ENCODE measurements at regions not wholly inside any gene's neighbourhood (a gene's known extent, or its start where the extent isn't known, plus 50 kb on each side); places are given as distances from the start of the nearest gene placed in this dataset.

DNA sequence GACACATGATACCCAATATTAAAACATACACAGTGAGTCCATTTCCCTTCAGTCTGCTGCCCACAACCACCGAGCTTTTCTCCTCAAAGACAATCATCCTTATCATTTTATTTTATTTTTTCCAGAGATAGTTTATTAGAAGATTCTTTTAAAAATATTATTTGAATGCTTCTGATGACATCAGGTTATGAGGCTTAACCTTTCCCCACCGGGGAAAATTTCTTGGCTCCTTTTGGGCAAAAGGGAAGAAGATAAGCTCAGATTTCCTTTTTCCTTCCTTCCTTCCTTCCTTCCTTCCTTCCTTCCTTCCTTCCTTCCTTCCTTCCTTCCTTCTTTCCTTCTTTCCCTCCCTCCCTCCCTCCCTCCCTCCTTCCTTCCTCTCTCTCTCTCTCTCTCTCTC lies 149.5 kb upstream of the CITED2 start:
- Mint-ChIP-seq H3K27me3 (ENCODE audit: low read depth, unreplicated experiment) (no peaks in the 10 kb centered on the region), H3K9me3 (ENCODE audit: unreplicated experiment) (peaks cover 2% of the 10 kb centered on the region), H3K4me1 (ENCODE audit: low read depth, unreplicated experiment) (peaks cover 10% of the 10 kb centered on the region), H3K4me3 (ENCODE audit: unreplicated experiment) (no peak overlapping the region), H3K36me3 (ENCODE audit: low read depth, unreplicated experiment) (no peaks in the 10 kb centered on the region), H3K27ac (ENCODE audit: unreplicated experiment) (no peak overlapping the region)
- Histone ChIP-seq H3K4me1 (ENCODE audit: insufficient read depth, low read length) (no peaks in the 10 kb centered on the region), H3K9ac (ENCODE audit: low read length) (no peak overlapping the region), H3K4me3 (ENCODE audit: insufficient read depth, low read depth, low read length) (no peak overlapping the region), H3K4me2 (ENCODE audit: low read length) (no peak overlapping the region), H3K27ac (ENCODE audit: low read depth, low read length) (no peak overlapping the region), H3K9me3 (ENCODE audit: insufficient read depth, low read depth, low read length) (no peaks in the 10 kb centered on the region), H3K36me3 (ENCODE audit: insufficient read depth, low read length) (no peaks in the 10 kb centered on the region), H4K20me1 (ENCODE audit: insufficient read depth, low read length) (no peaks in the 10 kb centered on the region), H3K79me2 (ENCODE audit: insufficient read depth, low read length) (no peaks in the 10 kb centered on the region), H2AFZ (ENCODE audit: low read depth, low read length) (no peak overlapping the region), H3K27me3 (ENCODE audit: insufficient read depth, low read length) (no peaks in the 10 kb centered on the region)
- DNase-seq (ENCODE audit: low read depth) (no peak), FAIRE-seq (no peak)
- TF ChIP-seq EZH2 (IDR thresholded peaks at IDR 0.05; ENCODE audit: insufficient read depth, low read length) (no peak), CTCF (IDR thresholded peaks at IDR 0.05; ENCODE audit: insufficient read depth, low read depth, low read length) (no peak)

- Histone ChIP-seq H3K79me2 (ENCODE audit: insufficient read depth, low read length) (no peaks in the 10 kb centered on the region), H3K4me3 (ENCODE audit: insufficient read depth, low read depth, low read length) (no peak overlapping the region), H3K36me3 (ENCODE audit: insufficient read depth, low read length) (no peaks in the 10 kb centered on the region), H3K4me2 (ENCODE audit: low read length) (no peak overlapping the region), H3K27me3 (ENCODE audit: insufficient read depth, low read length) (no peaks in the 10 kb centered on the region), H4K20me1 (ENCODE audit: insufficient read depth, low read length) (no peaks in the 10 kb centered on the region), H2AFZ (ENCODE audit: low read depth, low read length) (no peak overlapping the region), H3K9ac (ENCODE audit: low read length) (no peak overlapping the region), H3K4me1 (ENCODE audit: insufficient read depth, low read length) (no peaks in the 10 kb centered on the region), H3K27ac (ENCODE audit: low read depth, low read length) (no peak overlapping the region), H3K9me3 (ENCODE audit: insufficient read depth, low read depth, low read length) (no peaks in the 10 kb centered on the region)
- no peak for FAIRE-seq
- Mint-ChIP-seq H3K4me1 (ENCODE audit: low read depth, unreplicated experiment) (peaks cover 10% of the 10 kb centered on the region), H3K9me3 (ENCODE audit: unreplicated experiment) (peaks cover 2% of the 10 kb centered on the region), H3K4me3 (ENCODE audit: unreplicated experiment) (no peak overlapping the region), H3K27me3 (ENCODE audit: low read depth, unreplicated experiment) (no peaks in the 10 kb centered on the region), H3K36me3 (ENCODE audit: low read depth, unreplicated experiment) (no peaks in the 10 kb centered on the region), H3K27ac (ENCODE audit: unreplicated experiment) (no peak overlapping the region)
- DNase-seq (ENCODE audit: low read depth): peak; percentile 26
- TF ChIP-seq EZH2 (IDR thresholded peaks at IDR 0.05; ENCODE audit: insufficient read depth, low read length) (no peak), CTCF (IDR thresholded peaks at IDR 0.05; ENCODE audit: insufficient read depth, low read depth, low read length) (no peak)
Measured at GRCh38 chr6:139522511-139523220, 148.2 kb upstream of the CITED2 start.

DNA sequence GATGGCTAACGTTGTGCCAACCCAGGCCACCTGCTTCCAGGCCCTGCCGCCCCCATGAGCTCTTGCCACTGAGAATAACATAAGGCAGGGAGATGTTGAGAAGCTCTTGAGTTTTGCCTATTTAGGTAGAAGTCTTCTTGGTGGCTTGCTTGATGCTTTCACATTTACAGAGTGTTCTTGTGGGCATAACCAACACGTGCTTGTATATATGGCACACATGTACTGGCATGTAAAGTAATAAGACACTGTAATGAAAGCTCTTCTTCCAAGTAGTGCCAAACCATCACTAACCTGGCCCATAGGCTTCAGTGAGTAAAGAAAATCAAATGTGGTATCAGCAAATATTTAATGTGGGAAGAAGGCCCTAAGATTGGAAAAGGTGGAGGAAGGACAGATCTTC lies 146.9 kb upstream of the CITED2 start:
- H3K27me3 ChIP-seq (ENCODE audit: insufficient read depth, low read length): no peaks in the 10 kb centered on the region
- no peak overlapping the region for H2AFZ ChIP-seq (ENCODE audit: low read depth, low read length)
- FAIRE-seq (no peak), DNase-seq (ENCODE audit: low read depth) (no peak)
- TF ChIP-seq CTCF (IDR thresholded peaks at IDR 0.05; ENCODE audit: insufficient read depth, low read depth, low read length): no peak
- TF ChIP-seq EZH2 (IDR thresholded peaks at IDR 0.05; ENCODE audit: insufficient read depth, low read length): no peak
- H3K9me3 ChIP-seq (ENCODE audit: insufficient read depth, low read depth, low read length): no peaks in the 10 kb centered on the region
- H3K79me2 ChIP-seq (ENCODE audit: insufficient read depth, low read length): no peaks in the 10 kb centered on the region
- no peaks in the 10 kb centered on the region for H4K20me1 ChIP-seq (ENCODE audit: insufficient read depth, low read length)
- H3K4me1 ChIP-seq (ENCODE audit: insufficient read depth, low read length): peaks cover 3% of the 10 kb centered on the region
- no peak overlapping the region for H3K9ac ChIP-seq (ENCODE audit: low read length)
- H3K27ac ChIP-seq (ENCODE audit: low read depth, low read length): no peak overlapping the region
- peaks cover 12% of the 10 kb centered on the region for H3K4me1 Mint-ChIP-seq (ENCODE audit: low read depth, unreplicated experiment)
- no peak overlapping the region for H3K4me3 Mint-ChIP-seq (ENCODE audit: unreplicated experiment)
- no peak overlapping the region for H3K4me2 ChIP-seq (ENCODE audit: low read length)
- H3K36me3 Mint-ChIP-seq (ENCODE audit: low read depth, unreplicated experiment): no peaks in the 10 kb centered on the region
- no peak overlapping the region for H3K27ac Mint-ChIP-seq (ENCODE audit: unreplicated experiment)
- H3K27me3 Mint-ChIP-seq (ENCODE audit: low read depth, unreplicated experiment): no peaks in the 10 kb centered on the region
- no peaks in the 10 kb centered on the region for H3K9me3 Mint-ChIP-seq (ENCODE audit: unreplicated experiment)
- no peaks in the 10 kb centered on the region for H3K36me3 ChIP-seq (ENCODE audit: insufficient read depth, low read length)
- no peak overlapping the region for H3K4me3 ChIP-seq (ENCODE audit: insufficient read depth, low read depth, low read length)
